DND-41 (cell line): ENCODE measurements at regions not wholly inside any gene's neighbourhood (a gene's known extent, or its start where the extent isn't known, plus 50 kb on each side); places are given as distances from the start of the nearest gene placed in this dataset.

Experiments
- ATAC-seq: fragments of 200-7000 bp; cut with Tn5 transposase; 3 replicates; pipeline ENCODE4 v1.9.1; 2021; ENCODE audit warnings: low read depth; ENCODE audit not compliant: insufficient read depth
- DNase-seq: peaks from one replicate; pipeline ENCODE4 v3.0.0-alpha.2; 2020
- H2AFZ ChIP-seq: 2 replicates; pipeline ENCODE4 v1.6.0; 2012; ENCODE audit warnings: low read depth, low read length
- H3K27ac ChIP-seq: 2 replicates; pipeline ENCODE4 v1.5.1; 2012; ENCODE audit warnings: low read length, inconsistent platforms
- H3K27me3 ChIP-seq: fragments of 200-600 bp; sonication (generic); 2 replicates; pipeline ENCODE4 v1.6.0; 2012; ENCODE audit warnings: low read length, mild to moderate bottlenecking, inconsistent platforms; ENCODE audit not compliant: insufficient read depth, poor library complexity
- H3K36me3 ChIP-seq: 2 replicates; pipeline ENCODE4 v1.5.1; 2012; ENCODE audit warnings: low read length, inconsistent platforms; ENCODE audit not compliant: insufficient read depth
- H3K4me1 ChIP-seq: 2 replicates; pipeline ENCODE4 v1.5.1; 2012; ENCODE audit warnings: mild to moderate bottlenecking, low read length; ENCODE audit not compliant: insufficient read depth
- H3K4me2 ChIP-seq: 2 replicates; pipeline ENCODE4 v1.6.0; 2012; ENCODE audit warnings: mild to moderate bottlenecking, moderate library complexity, low read length, inconsistent platforms; ENCODE audit not compliant: insufficient read depth
- H3K4me3 ChIP-seq, 2 experiments: fragments of 200-600 bp in 1 of 2; shearing (Covaris generic) in 1 of 2; 2 replicates each; pipeline ENCODE4 v1.5.1; 2012 to 2016; ENCODE audit warnings: inconsistent platforms in 2 of 2, low read length in 2 of 2, mild to moderate bottlenecking in 2 of 2, low read depth in 1 of 2, moderate library complexity in 1 of 2
- H3K79me2 ChIP-seq: 2 replicates; pipeline ENCODE4 v1.6.0; 2012; ENCODE audit warnings: low read length, inconsistent platforms; ENCODE audit not compliant: insufficient read depth
- H3K9ac ChIP-seq: 2 replicates; pipeline ENCODE4 v1.6.0; 2012; ENCODE audit warnings: low read depth, mild to moderate bottlenecking, inconsistent platforms, low read length, moderate library complexity
- H3K9me3 ChIP-seq: 2 replicates; pipeline ENCODE4 v1.5.1; 2012; ENCODE audit warnings: low read length, moderate library complexity, mild to moderate bottlenecking, inconsistent platforms; ENCODE audit not compliant: insufficient read depth, severe bottlenecking
- H4K20me1 ChIP-seq: 2 replicates; pipeline ENCODE4 v1.6.0; 2012; ENCODE audit warnings: low read length; ENCODE audit not compliant: insufficient read depth
- CTCF ChIP-seq: IDR thresholded peaks from 2 replicates; pipeline ENCODE4 v1.5.1; 2012; ENCODE audit warnings: borderline replicate concordance, low read length, moderate library complexity, mild to moderate bottlenecking; ENCODE audit not compliant: poor library complexity, severe bottlenecking; ENCODE audit errors: extremely low read depth
- EZH2 ChIP-seq: IDR thresholded peaks from 3 replicates; pipeline ENCODE4 v1.6.1; 2012; ENCODE audit warnings: borderline replicate concordance, low read depth, mild to moderate bottlenecking, moderate library complexity, low read length, inconsistent platforms; ENCODE audit not compliant: severe bottlenecking

DNA sequence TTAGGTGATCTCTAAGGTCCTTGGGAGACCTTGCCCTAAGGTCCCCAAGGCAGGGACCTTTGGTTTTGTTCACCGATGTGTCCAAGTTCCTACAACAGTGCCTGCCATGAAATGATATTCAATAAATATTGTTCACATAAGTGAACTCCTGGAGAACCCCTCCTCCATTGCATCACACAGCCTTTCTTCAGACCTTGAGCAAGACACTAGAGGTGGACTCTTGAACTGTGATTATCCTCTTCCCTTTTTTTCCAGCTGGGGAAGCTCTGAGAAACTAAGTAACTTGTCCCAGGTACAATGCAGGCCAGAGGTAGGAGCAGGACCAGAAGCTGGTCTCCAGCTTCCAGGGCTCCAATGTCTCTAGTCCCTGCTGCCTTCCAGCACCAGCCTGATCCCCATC lies 76.6 kb upstream of the LMO1 start:
- ATAC-seq (no peak), DNase-seq (no peak)
- Histone ChIP-seq H3K4me1 (no peaks in the 10 kb centered on the region), H3K27ac (no peak overlapping the region), H3K27me3 (peaks cover 2% of the 10 kb centered on the region), H3K36me3 (no peaks in the 10 kb centered on the region), H4K20me1 (peaks cover 3% of the 10 kb centered on the region; the same call in 1 of the 2 replicates), H3K9ac (no peak overlapping the region), H2AFZ (no peak overlapping the region), H3K4me3 (no peak overlapping the region), H3K79me2 (no peaks in the 10 kb centered on the region), H3K4me2 (no peak overlapping the region), H3K9me3 (no peaks in the 10 kb centered on the region)
- TF ChIP-seq EZH2 (no peak), CTCF (no peak)

- H3K27me3 ChIP-seq: no peaks in the 10 kb centered on the region
- H3K36me3 ChIP-seq: no peaks in the 10 kb centered on the region
- H3K27ac ChIP-seq: no peak overlapping the region
- no peak for TF ChIP-seq CTCF
- no peak for TF ChIP-seq EZH2
- H4K20me1 ChIP-seq: 0 out of 2 replicates have a peak, but pooled peaks cover under 1% of the 10 kb centered on the region
- H2AFZ ChIP-seq: no peak overlapping the region
- H3K4me2 ChIP-seq: no peak overlapping the region
- H3K4me3 ChIP-seq: no peak overlapping the region
- H3K9ac ChIP-seq: no peak overlapping the region
- ATAC-seq (no peak), DNase-seq (no peak)
- no peaks in the 10 kb centered on the region for H3K9me3 ChIP-seq
- H3K79me2 ChIP-seq: no peaks in the 10 kb centered on the region
- no peaks in the 10 kb centered on the region for H3K4me1 ChIP-seq
Observed at GRCh38 chr11:8339592-8340022, 75.9 kb upstream of the LMO1 start.

GRCh38 chr11:8338138-8338537 lies 74.5 kb upstream of the LMO1 start:
- Histone ChIP-seq H3K36me3 (no peaks in the 10 kb centered on the region), H3K4me2 (no peak overlapping the region), H3K27me3 (no peaks in the 10 kb centered on the region), H3K4me3 (no peak overlapping the region), H3K9ac (no peak overlapping the region), H3K79me2 (no peaks in the 10 kb centered on the region), H3K9me3 (no peaks in the 10 kb centered on the region), H3K27ac (no peak overlapping the region), H3K4me1 (no peaks in the 10 kb centered on the region), H2AFZ (no peak overlapping the region), H4K20me1 (no peaks in the 10 kb centered on the region)
- peak; percentile 72 for ATAC-seq
- TF ChIP-seq EZH2 (no peak), CTCF (peak; percentile 72)
- DNase-seq: peak; percentile 15
